ENCODE measurements at regions not wholly inside any gene's neighbourhood (a gene's known extent, or its start where the extent isn't known, plus 50 kb on each side); places are given as distances from the start of the nearest gene placed in this dataset.

DNA sequence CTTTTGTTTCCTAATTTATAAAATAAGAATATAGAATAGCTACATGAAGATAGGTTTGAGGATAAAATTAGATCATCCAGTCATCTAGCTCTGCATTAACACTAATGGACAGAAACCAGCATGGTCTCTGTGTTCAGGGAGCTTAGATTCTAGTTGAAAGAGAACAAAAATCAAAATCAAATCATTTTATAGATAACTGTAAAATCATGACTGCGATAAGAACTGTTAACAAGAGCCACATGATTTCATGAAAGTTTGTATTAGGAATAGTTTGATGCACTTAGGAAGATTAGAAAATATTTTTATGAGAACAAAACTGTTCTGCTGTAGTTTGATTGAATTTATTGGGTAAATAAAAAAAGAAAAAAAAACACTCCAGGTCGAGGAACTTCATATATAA, 1074.7 kb downstream of the MAT2B start:
- CTCF ChIA-PET (ENCODE audit: partially characterized antibody) = no interaction called here
- no peaks in the 10 kb centered on the region for H3K36me3 Mint-ChIP-seq

DNA sequence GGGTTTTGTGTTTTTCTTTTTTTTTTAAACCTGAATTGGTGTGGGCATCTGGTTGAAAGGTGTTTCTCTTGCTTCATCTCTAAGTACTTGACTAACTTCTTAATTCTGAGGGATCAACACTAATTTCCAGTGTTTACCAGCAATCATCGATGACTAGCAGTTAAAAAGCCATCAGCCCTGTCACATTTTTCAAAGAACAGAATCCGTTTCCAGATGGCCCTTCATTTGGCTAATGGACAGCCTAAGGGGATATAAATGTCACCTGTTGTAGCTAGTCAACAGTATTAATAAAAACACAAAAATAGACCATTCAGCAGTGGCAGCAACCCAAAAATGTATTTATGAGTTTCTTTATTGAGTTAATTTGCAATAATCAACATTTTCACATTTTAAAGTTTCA, 1076.5 kb downstream of the MAT2B start:
- Histone ChIP-seq H3K9me3 (ENCODE audit: control insufficient read depth in 1 of 2, low read length in 2 of 2) (no peaks in the 10 kb centered on the region), H3K27me3 (ENCODE audit: insufficient read depth, low read length) (no peaks in the 10 kb centered on the region), H3K36me3 (ENCODE audit: insufficient read depth, low read length) (no peaks in the 10 kb centered on the region), H3K4me1 (ENCODE audit: insufficient read depth, low read length) (no peaks in the 10 kb centered on the region), H3K4me3 (ENCODE audit: low read length in 2 of 2) (no peak overlapping the region), H3K27ac (ENCODE audit: low read depth, low read length) (no peak overlapping the region)
- POLR2A ChIA-PET (ENCODE audit: partially characterized antibody) = no interaction called here
- DNase-seq = no peak
- H3K27ac Mint-ChIP-seq = no peak overlapping the region
- CTCF ChIA-PET (ENCODE audit: partially characterized antibody) = no interaction called here
- no peak overlapping the region for H3K4me3 Mint-ChIP-seq
- H3K36me3 Mint-ChIP-seq = no peaks in the 10 kb centered on the region
- intact Hi-C loops (cut with micrococcal nuclease) = no loop called here
- no peaks in the 10 kb centered on the region for H3K27me3 Mint-ChIP-seq
- H3K9me3 Mint-ChIP-seq = peaks cover 0 to 8% (median 1%) of the 10 kb centered on the region in 8 donors
- no peaks in the 10 kb centered on the region for H3K4me1 Mint-ChIP-seq

More for the DNA sequence above, 1074.7 kb downstream of the MAT2B start:
- Mint-ChIP-seq H3K4me1 (no peaks in the 10 kb centered on the region), H3K27ac (no peak overlapping the region), H3K27me3 (no peaks in the 10 kb centered on the region), H3K4me3 (no peak overlapping the region), H3K9me3 (peaks cover 0 to 4% (median under 1%) of the 10 kb centered on the region in 8 donors)
- H3K4me1 ChIP-seq (ENCODE audit: insufficient read depth, low read length) = no peaks in the 10 kb centered on the region
- H3K27me3 ChIP-seq (ENCODE audit: insufficient read depth, low read length) = no peaks in the 10 kb centered on the region
- intact Hi-C loops (cut with micrococcal nuclease) = no loop called here
- no peaks in the 10 kb centered on the region for H3K9me3 ChIP-seq (ENCODE audit: control insufficient read depth in 1 of 2, low read length in 2 of 2)
- no peak overlapping the region for H3K27ac ChIP-seq (ENCODE audit: low read depth, low read length)
- no peaks in the 10 kb centered on the region for H3K36me3 ChIP-seq (ENCODE audit: insufficient read depth, low read length)
- no peak for DNase-seq
- no peak overlapping the region for H3K4me3 ChIP-seq (ENCODE audit: low read length in 2 of 2)
- POLR2A ChIA-PET (ENCODE audit: partially characterized antibody) = no interaction called here

DNA sequence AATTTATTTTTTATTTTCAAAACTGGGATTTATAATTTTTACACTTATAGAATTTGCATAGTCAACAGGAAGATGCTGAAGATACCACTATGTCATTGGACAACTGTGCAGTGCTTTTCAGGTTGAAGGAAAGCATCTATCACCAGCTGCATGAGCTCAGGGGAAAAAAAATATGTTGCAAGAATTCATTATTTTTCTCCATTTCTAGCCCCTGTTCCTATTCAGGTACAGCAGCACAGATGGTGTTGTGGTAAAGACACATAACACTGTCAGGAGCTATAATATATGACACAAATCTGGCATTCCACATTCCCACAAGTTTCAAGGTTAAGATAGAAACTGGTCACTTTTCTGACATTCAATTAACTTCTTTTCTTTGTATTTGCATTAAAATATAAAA, 1088.6 kb downstream of the MAT2B start:
- Histone ChIP-seq H3K4me3 (ENCODE audit: low read length in 2 of 2) (no peak overlapping the region), H3K9me3 (ENCODE audit: control insufficient read depth in 1 of 2, low read length in 2 of 2) (no peaks in the 10 kb centered on the region), H3K36me3 (ENCODE audit: insufficient read depth, low read length) (no peaks in the 10 kb centered on the region), H3K27ac (ENCODE audit: low read depth, low read length) (no peak overlapping the region), H3K4me1 (ENCODE audit: insufficient read depth, low read length) (no peaks in the 10 kb centered on the region), H3K27me3 (ENCODE audit: insufficient read depth, low read length) (no peaks in the 10 kb centered on the region)
- POLR2A ChIA-PET (ENCODE audit: partially characterized antibody) = no interaction called here
- CTCF ChIA-PET (ENCODE audit: partially characterized antibody) = no interaction called here
- Mint-ChIP-seq H3K27ac (no peak overlapping the region), H3K27me3 (no peaks in the 10 kb centered on the region), H3K4me3 (no peak overlapping the region), H3K36me3 (no peaks in the 10 kb centered on the region), H3K9me3 (peaks cover 0 to 9% (median 2%) of the 10 kb centered on the region in 8 donors), H3K4me1 (no peaks in the 10 kb centered on the region)
- intact Hi-C loops (cut with micrococcal nuclease) = no loop called here
- DNase-seq = no peak

DNA sequence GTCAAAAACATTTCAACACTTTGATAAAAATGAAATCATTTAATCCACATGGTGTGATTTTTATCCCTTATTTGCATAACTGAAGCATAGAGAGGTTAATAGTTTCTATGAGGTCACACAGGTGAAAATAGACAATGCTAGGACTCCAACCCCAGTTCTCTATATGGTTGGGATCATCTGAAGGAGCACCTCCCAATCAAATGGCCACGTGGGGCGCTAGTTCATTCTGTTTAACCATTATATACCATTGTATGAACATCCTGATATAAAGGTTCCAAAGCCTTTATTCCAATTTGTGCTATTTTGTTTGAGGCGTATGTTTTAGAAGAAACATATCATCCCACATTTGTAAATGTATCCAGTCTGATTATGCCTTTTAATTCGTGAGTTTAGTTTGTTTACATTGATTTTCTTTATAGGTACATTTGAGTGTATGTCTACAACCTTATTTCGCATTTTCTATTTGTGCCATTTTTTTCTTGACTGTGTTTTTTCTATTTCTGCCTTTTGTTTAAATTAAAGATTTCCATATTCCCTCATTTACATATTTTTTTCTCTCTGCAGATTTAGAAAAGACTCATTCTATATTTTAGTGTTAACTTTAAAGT, 1092.0 kb downstream of the MAT2B start:
- H3K9me3 ChIP-seq (ENCODE audit: control insufficient read depth in 1 of 2, low read length in 2 of 2) = no peaks in the 10 kb centered on the region
- ChIA-PET CTCF (ENCODE audit: partially characterized antibody) (no interaction called here), POLR2A (ENCODE audit: partially characterized antibody) (no interaction called here)
- H3K36me3 ChIP-seq (ENCODE audit: insufficient read depth, low read length) = no peaks in the 10 kb centered on the region
- peaks cover 0 to 17% (median 9%) of the 10 kb centered on the region in 8 donors for H3K9me3 Mint-ChIP-seq
- no peaks in the 10 kb centered on the region for H3K36me3 Mint-ChIP-seq
- intact Hi-C loops (cut with micrococcal nuclease) = no loop called here
- no peak overlapping the region for H3K4me3 Mint-ChIP-seq
- H3K4me1 Mint-ChIP-seq = no peaks in the 10 kb centered on the region
- H3K27ac ChIP-seq (ENCODE audit: low read depth, low read length) = no peak overlapping the region
- no peak overlapping the region for H3K27ac Mint-ChIP-seq
- no peaks in the 10 kb centered on the region for H3K4me1 ChIP-seq (ENCODE audit: insufficient read depth, low read length)
- H3K27me3 Mint-ChIP-seq = no peaks in the 10 kb centered on the region
- H3K27me3 ChIP-seq (ENCODE audit: insufficient read depth, low read length) = no peaks in the 10 kb centered on the region
- H3K4me3 ChIP-seq (ENCODE audit: low read length in 2 of 2) = no peak overlapping the region
- no peak for DNase-seq

DNA sequence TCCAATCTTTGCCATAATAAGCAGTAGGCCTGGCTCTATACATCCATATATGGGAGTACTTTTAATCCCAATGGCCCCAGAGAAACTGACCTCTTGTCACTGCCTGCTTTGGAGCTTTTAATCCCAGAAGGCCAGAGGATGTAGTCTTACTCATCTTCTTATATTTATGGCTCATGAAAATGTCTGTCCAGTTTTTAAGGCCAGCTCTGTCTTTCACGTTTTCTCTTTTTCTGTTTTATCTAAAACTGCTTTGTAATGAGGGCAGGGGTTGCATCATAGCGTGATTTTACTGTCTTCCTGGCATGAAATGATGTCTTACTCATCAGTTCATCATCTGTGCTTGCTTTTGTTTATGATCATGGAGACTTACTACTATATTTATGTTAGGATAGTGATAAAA, 1094.9 kb downstream of the MAT2B start:
- H3K4me3 ChIP-seq (ENCODE audit: low read length in 2 of 2) = no peak overlapping the region
- peaks cover 0 to 17% (median 9%) of the 10 kb centered on the region in 8 donors for H3K9me3 Mint-ChIP-seq
- intact Hi-C loops (cut with micrococcal nuclease) = no loop called here
- H3K36me3 Mint-ChIP-seq = no peaks in the 10 kb centered on the region
- H3K27ac ChIP-seq (ENCODE audit: low read depth, low read length) = no peak overlapping the region
- H3K4me3 Mint-ChIP-seq = no peak overlapping the region
- no peaks in the 10 kb centered on the region for H3K9me3 ChIP-seq (ENCODE audit: control insufficient read depth in 1 of 2, low read length in 2 of 2)
- no peak for DNase-seq
- POLR2A ChIA-PET (ENCODE audit: partially characterized antibody) = no interaction called here
- H3K27me3 Mint-ChIP-seq = no peaks in the 10 kb centered on the region
- no peaks in the 10 kb centered on the region for H3K4me1 ChIP-seq (ENCODE audit: insufficient read depth, low read length)
- H3K4me1 Mint-ChIP-seq = no peaks in the 10 kb centered on the region
- no peaks in the 10 kb centered on the region for H3K27me3 ChIP-seq (ENCODE audit: insufficient read depth, low read length)
- no peak overlapping the region for H3K27ac Mint-ChIP-seq
- CTCF ChIA-PET (ENCODE audit: partially characterized antibody) = no interaction called here
- H3K36me3 ChIP-seq (ENCODE audit: insufficient read depth, low read length) = no peaks in the 10 kb centered on the region

DNA sequence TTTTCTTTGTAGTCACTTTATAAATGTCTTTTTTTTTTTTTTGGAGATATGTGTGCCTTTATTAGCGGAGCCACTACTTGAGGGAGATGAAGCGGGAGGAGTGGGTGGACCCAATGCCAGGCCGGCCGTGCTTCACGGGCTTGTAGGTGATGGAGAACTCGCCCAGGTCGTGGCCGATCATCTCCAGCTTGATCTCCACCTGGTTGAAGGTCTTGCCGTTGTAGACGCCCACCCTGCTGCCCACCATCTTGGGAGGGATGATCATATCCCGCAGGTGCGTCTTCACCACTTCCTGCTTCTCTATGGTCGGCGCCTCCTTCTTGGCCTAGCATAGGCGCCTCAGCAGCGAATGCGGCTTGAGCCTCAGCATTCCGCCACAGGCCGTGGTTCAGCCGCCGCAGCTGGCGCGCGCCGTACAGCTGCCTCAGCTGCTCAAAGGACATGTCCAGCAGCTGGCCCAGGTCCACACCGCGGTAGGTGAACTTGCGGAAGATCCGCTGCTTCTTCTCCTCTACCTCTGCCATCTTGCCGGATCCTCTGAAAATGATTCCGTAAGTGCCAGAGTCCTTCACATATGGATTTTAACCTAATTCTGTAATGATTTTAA, 1095.6 kb downstream of the MAT2B start:
- Mint-ChIP-seq H3K27me3 (no peaks in the 10 kb centered on the region), H3K4me1 (no peaks in the 10 kb centered on the region), H3K27ac (no peak overlapping the region), H3K4me3 (no peak overlapping the region), H3K36me3 (no peaks in the 10 kb centered on the region), H3K9me3 (peaks cover 0 to 19% (median 9%) of the 10 kb centered on the region in 8 donors)
- no peak overlapping the region for H3K4me3 ChIP-seq (ENCODE audit: low read length in 2 of 2)
- no peaks in the 10 kb centered on the region for H3K27me3 ChIP-seq (ENCODE audit: insufficient read depth, low read length)
- no peak overlapping the region for H3K27ac ChIP-seq (ENCODE audit: low read depth, low read length)
- H3K9me3 ChIP-seq (ENCODE audit: control insufficient read depth in 1 of 2, low read length in 2 of 2) = no peaks in the 10 kb centered on the region
- no peaks in the 10 kb centered on the region for H3K4me1 ChIP-seq (ENCODE audit: insufficient read depth, low read length)
- ChIA-PET POLR2A (ENCODE audit: partially characterized antibody) (no interaction called here), CTCF (ENCODE audit: partially characterized antibody) (no interaction called here)
- DNase-seq = no peak
- no peaks in the 10 kb centered on the region for H3K36me3 ChIP-seq (ENCODE audit: insufficient read depth, low read length)
- intact Hi-C loops (cut with micrococcal nuclease) = no loop called here

DNA sequence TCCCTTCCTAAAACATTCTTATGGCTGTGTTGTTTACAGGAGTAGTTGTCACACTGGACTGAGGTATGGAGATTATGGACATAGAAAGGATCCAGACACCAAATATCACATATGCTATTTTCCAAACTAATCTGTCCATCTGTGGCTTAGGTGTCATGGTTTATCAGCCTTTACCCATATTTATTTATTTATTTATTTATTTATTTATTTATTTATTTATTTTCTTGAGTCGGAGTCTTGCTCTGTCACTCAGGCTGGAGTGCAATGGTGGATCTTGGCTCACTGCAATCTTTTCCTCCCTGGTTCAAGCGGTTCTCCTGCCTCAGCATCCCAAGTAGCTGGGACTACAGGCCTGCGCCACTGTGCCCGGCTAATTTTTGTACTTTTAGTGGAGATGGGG, 1103.1 kb downstream of the MAT2B start:
- no peaks in the 10 kb centered on the region for H3K4me1 Mint-ChIP-seq
- CTCF ChIA-PET (ENCODE audit: partially characterized antibody) = no interaction called here
- no peaks in the 10 kb centered on the region for H3K36me3 Mint-ChIP-seq
- POLR2A ChIA-PET (ENCODE audit: partially characterized antibody) = no interaction called here
- no peak overlapping the region for H3K27ac ChIP-seq (ENCODE audit: low read depth, low read length)
- intact Hi-C loops (cut with micrococcal nuclease) = no loop called here
- no peaks in the 10 kb centered on the region for H3K4me1 ChIP-seq (ENCODE audit: insufficient read depth, low read length)
- no peak overlapping the region for H3K4me3 Mint-ChIP-seq
- H3K36me3 ChIP-seq (ENCODE audit: insufficient read depth, low read length) = no peaks in the 10 kb centered on the region
- no peak for DNase-seq
- no peaks in the 10 kb centered on the region for H3K9me3 ChIP-seq (ENCODE audit: control insufficient read depth in 1 of 2, low read length in 2 of 2)
- no peaks in the 10 kb centered on the region for H3K27me3 ChIP-seq (ENCODE audit: insufficient read depth, low read length)
- H3K27me3 Mint-ChIP-seq = no peaks in the 10 kb centered on the region
- H3K4me3 ChIP-seq (ENCODE audit: low read length in 2 of 2) = no peak overlapping the region
- peaks cover 0 to 11% (median 8%) of the 10 kb centered on the region in 8 donors for H3K9me3 Mint-ChIP-seq
- H3K27ac Mint-ChIP-seq = no peak overlapping the region

DNA sequence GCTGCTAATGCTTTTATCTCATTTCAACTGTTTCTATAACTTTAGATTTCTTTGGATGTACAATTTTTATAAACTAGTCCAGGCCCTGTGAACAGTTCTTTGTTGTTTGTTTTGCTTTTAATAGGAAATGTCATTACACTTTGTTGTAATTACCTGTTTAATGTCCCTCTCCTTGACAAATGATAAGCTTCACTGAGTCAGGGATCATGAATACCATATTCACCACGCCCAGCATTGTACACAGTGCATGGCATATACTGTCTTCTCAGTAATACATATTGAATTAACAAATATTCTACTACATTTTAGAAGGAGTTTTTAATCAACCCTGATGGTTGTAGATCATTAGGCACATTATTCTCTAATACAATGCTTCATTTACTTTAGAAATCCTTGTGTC, 1105.0 kb downstream of the MAT2B start:
- no peaks in the 10 kb centered on the region for H3K27me3 Mint-ChIP-seq
- H3K36me3 Mint-ChIP-seq = no peaks in the 10 kb centered on the region
- peaks cover 0 to 11% (median 8%) of the 10 kb centered on the region in 8 donors for H3K9me3 Mint-ChIP-seq
- DNase-seq = no peak
- H3K27ac Mint-ChIP-seq = no peak overlapping the region
- H3K9me3 ChIP-seq (ENCODE audit: control insufficient read depth in 1 of 2, low read length in 2 of 2) = no peaks in the 10 kb centered on the region
- H3K4me1 Mint-ChIP-seq = no peaks in the 10 kb centered on the region
- H3K4me3 Mint-ChIP-seq = no peak overlapping the region
- H3K4me1 ChIP-seq (ENCODE audit: insufficient read depth, low read length) = no peaks in the 10 kb centered on the region
- intact Hi-C loops (cut with micrococcal nuclease) = no loop called here
- H3K27me3 ChIP-seq (ENCODE audit: insufficient read depth, low read length) = no peaks in the 10 kb centered on the region
- ChIA-PET CTCF (ENCODE audit: partially characterized antibody) (no interaction called here), POLR2A (ENCODE audit: partially characterized antibody) (no interaction called here)
- no peak overlapping the region for H3K27ac ChIP-seq (ENCODE audit: low read depth, low read length)
- H3K36me3 ChIP-seq (ENCODE audit: insufficient read depth, low read length) = no peaks in the 10 kb centered on the region
- no peak overlapping the region for H3K4me3 ChIP-seq (ENCODE audit: low read length in 2 of 2)

Data from CD4-positive, alpha-beta memory T cell (primary cell).